SK-N-SH (cell line): ENCODE measurements at regions not wholly inside any gene's neighbourhood (a gene's known extent, or its start where the extent isn't known, plus 50 kb on each side); places are given as distances from the start of the nearest gene placed in this dataset.

Experiments
- CTCF ChIA-PET: fragments of 300-600, 350-600 bp; formaldehyde crosslinking; extraction: SDS; loops from one replicate; lab custom pipeline; 2021; lab: Yijun Ruan, JAX
- POLR2A ChIA-PET: fragments of 350-600 bp; sonication (Branson Sonifier 250); formaldehyde crosslinking; extraction: SDS; loops from one replicate; lab custom pipeline; 2020; ENCODE audit warnings: antibody characterized with exemption, inconsistent platforms; lab: Yijun Ruan, JAX
- DNase-seq: peaks from one replicate; pipeline ENCODE4 v3.0.0; 2012
- H2AFZ ChIP-seq: fragments of 200-600 bp; sonication (generic); 2 replicates; pipeline ENCODE4 v1.8.1; 2016; ENCODE audit warnings: antibody characterized with exemption, mild to moderate bottlenecking, low read depth
- H3F3A ChIP-seq: fragments of 200-600 bp; sonication (generic); replicated peaks from 2 replicates; pipeline ENCODE3; 2016; ENCODE audit warnings: antibody characterized with exemption, mild to moderate bottlenecking; ENCODE audit not compliant: insufficient read depth
- H3K27ac ChIP-seq, 2 experiments: fragments of 200-500 bp in 1 of 2; fragments of 200-600 bp in 1 of 2; sonication (Bioruptor generic) in 1 of 2; sonication (generic), shearing (Covaris generic) in 1 of 2; 2 replicates each; pipeline versions ENCODE4 v1.5.1 to v1.6.1; 2014 to 2016; ENCODE audit warnings: low read depth in 2 of 2, inconsistent platforms in 1 of 2, low read length in 1 of 2, mild to moderate bottlenecking in 1 of 2, mixed read lengths in 1 of 2
- H3K27me3 ChIP-seq: fragments of 200-600 bp; sonication (generic), shearing (Covaris generic); 2 replicates; pipeline ENCODE4 v1.6.1; 2016; ENCODE audit warnings: mixed run types; ENCODE audit not compliant: insufficient read depth
- H3K36me3 ChIP-seq, 2 experiments: fragments of 200-500 bp in 1 of 2; fragments of 200-600 bp in 1 of 2; sonication (Bioruptor generic) in 1 of 2; sonication (generic) in 1 of 2; replicated peaks in 1 of 2; 2 replicates each; pipeline versions ENCODE3 to v1.5.1; 2014 to 2016; ENCODE audit warnings: low read length in 1 of 2, mild to moderate bottlenecking in 1 of 2; ENCODE audit not compliant: insufficient read depth in 2 of 2, control insufficient read depth in 1 of 2
- H3K4me1 ChIP-seq, 2 experiments: fragments of 200-500 bp in 1 of 2; fragments of 200-600 bp in 1 of 2; sonication (Bioruptor generic) in 1 of 2; sonication (generic), shearing (Covaris generic) in 1 of 2; 2 replicates each; pipeline versions ENCODE4 v1.5.1 to v1.6.1; 2014 to 2016; ENCODE audit warnings: low read depth in 1 of 2, low read length in 1 of 2, mixed run types in 1 of 2; ENCODE audit not compliant: insufficient read depth in 2 of 2, control insufficient read depth in 1 of 2
- H3K4me2 ChIP-seq: fragments of 200-600 bp; sonication (generic), shearing (Covaris generic); 2 replicates; pipeline ENCODE4 v1.6.1; 2017; ENCODE audit warnings: mixed run types
- H3K4me3 ChIP-seq, 2 experiments: fragments of 200-500 bp in 1 of 2; fragments of 200-600 bp in 1 of 2; sonication (Bioruptor generic) in 1 of 2; sonication (generic), shearing (Covaris generic) in 1 of 2; 2 replicates each; pipeline versions ENCODE4 v1.5.1 to v1.8.1; 2014 to 2016; ENCODE audit warnings: low read depth in 2 of 2, inconsistent platforms in 1 of 2, low read length in 1 of 2, mild to moderate bottlenecking in 1 of 2, mixed read lengths in 1 of 2, moderate library complexity in 1 of 2
- H3K79me2 ChIP-seq: fragments of 200-600 bp; sonication (generic); 2 replicates; pipeline ENCODE4 v1.8.1; 2017; ENCODE audit warnings: mild to moderate bottlenecking; ENCODE audit not compliant: insufficient read depth
- H3K9ac ChIP-seq: fragments of 200-600 bp; sonication (generic); 2 replicates; pipeline ENCODE4 v1.6.1; 2017; ENCODE audit warnings: mixed run types
- H3K9me2 ChIP-seq: fragments of 200-600 bp; sonication (generic); 2 replicates; pipeline ENCODE4 v1.6.1; 2017; ENCODE audit warnings: mixed run types
- H3K9me3 ChIP-seq: fragments of 200-600 bp; sonication (generic); 2 replicates; pipeline ENCODE4 v1.6.1; 2017; ENCODE audit warnings: mixed run types, mild to moderate bottlenecking, moderate library complexity
- H4K20me1 ChIP-seq: fragments of 200-600 bp; sonication (generic); 2 replicates; pipeline ENCODE4 v1.6.1; 2017; ENCODE audit warnings: mild to moderate bottlenecking, mixed run types; ENCODE audit not compliant: insufficient read depth
- ELF1 ChIP-seq: IDR thresholded peaks from 2 replicates; pipeline ENCODE4 v1.4.0; 2012
- EP300 ChIP-seq, 2 experiments: IDR thresholded peaks; 2 replicates each; pipeline versions ENCODE4 v1.4.0 to v1.6.1; 2012; ENCODE audit warnings: borderline replicate concordance in 1 of 2, low read depth in 1 of 2, low read length in 1 of 2
- EZH2phosphoT487 ChIP-seq: fragments of 200-600 bp; sonication (generic); IDR thresholded peaks from 2 replicates; pipeline ENCODE4 v1.6.1; 2017; ENCODE audit warnings: low read depth, mixed run types, mild to moderate bottlenecking, antibody characterized with exemption, moderate library complexity, borderline replicate concordance
- FOSL2 ChIP-seq: IDR thresholded peaks from 2 replicates; pipeline ENCODE4 v1.4.0; 2012; ENCODE audit warnings: low read depth, mild to moderate bottlenecking, moderate library complexity, borderline replicate concordance
- FOXM1 ChIP-seq: IDR thresholded peaks from 2 replicates; pipeline ENCODE4 v1.4.0; 2012; ENCODE audit warnings: low read depth, mild to moderate bottlenecking
- GABPA ChIP-seq: IDR thresholded peaks from 2 replicates; pipeline ENCODE4 v1.4.0; 2012; ENCODE audit warnings: low read depth, mild to moderate bottlenecking
- JUND ChIP-seq: IDR thresholded peaks from 2 replicates; pipeline ENCODE4 v1.4.0; 2012
- MEF2A ChIP-seq: IDR thresholded peaks from 2 replicates; pipeline ENCODE4 v1.4.0; 2012; ENCODE audit warnings: low read depth, borderline replicate concordance
- MXI1 ChIP-seq: IDR thresholded peaks from 2 replicates; pipeline ENCODE4 v1.6.1; 2012; ENCODE audit warnings: mild to moderate bottlenecking, low read depth, low read length, improper control_type of control experiment
- NFIC ChIP-seq: IDR thresholded peaks from 2 replicates; pipeline ENCODE4 v1.4.0; 2012; ENCODE audit warnings: borderline replicate concordance
- RCOR1 ChIP-seq: fragments of 150-350 bp; IDR thresholded peaks from 2 replicates; pipeline ENCODE4 v1.6.1; 2017; ENCODE audit warnings: antibody characterized with exemption, low read length
- RFX5 ChIP-seq: IDR thresholded peaks from 2 replicates; pipeline ENCODE4 v1.6.1; 2012; ENCODE audit warnings: mild to moderate bottlenecking, improper control_type of control experiment, low read length
- RXRA ChIP-seq: IDR thresholded peaks from 2 replicates; pipeline ENCODE4 v1.4.0; 2012; ENCODE audit warnings: low read depth, mild to moderate bottlenecking, borderline replicate concordance
- TAF1 ChIP-seq: IDR thresholded peaks from 2 replicates; pipeline ENCODE4 v1.6.1; 2012; ENCODE audit warnings: low read depth, mild to moderate bottlenecking, low read length, moderate library complexity, borderline replicate concordance
- TCF12 ChIP-seq: IDR thresholded peaks from 2 replicates; pipeline ENCODE4 v1.4.0; 2012
- TEAD4 ChIP-seq: IDR thresholded peaks from 2 replicates; pipeline ENCODE4 v1.4.0; 2012; ENCODE audit warnings: mild to moderate bottlenecking, borderline replicate concordance; ENCODE audit not compliant: insufficient read depth
- YY1 ChIP-seq: IDR thresholded peaks from 2 replicates; pipeline ENCODE4 v1.4.0; 2012; ENCODE audit warnings: low read depth, mild to moderate bottlenecking
- WGBS: methylation state at CpG from one replicate; pipeline ENCODE4 v1.1.6; 2017; ENCODE audit warnings: low lambda C conversion rate; 5-methylcytosine and 5-hydroxymethylcytosine counted together
- TF ChIP-seq, protein P1 (sequence below): IDR thresholded peaks from 2 replicates; pipeline ENCODE4; 2012
- TF ChIP-seq, protein P2 (sequence below): fragments of 150-350 bp; IDR thresholded peaks from 2 replicates; pipeline ENCODE4 v1.6.1; 2017; ENCODE audit warnings: antibody characterized with exemption, low read length, low read depth, borderline replicate concordance
- TF ChIP-seq, protein P3 (sequence below): IDR thresholded peaks from 2 replicates; pipeline ENCODE4 v1.4.0; 2012; ENCODE audit warnings: low read depth, borderline replicate concordance
- TF ChIP-seq, protein P4 (sequence below): fragments of 200-600 bp; sonication (generic); IDR thresholded peaks from 2 replicates; pipeline ENCODE4 v1.6.1; 2017; ENCODE audit warnings: antibody characterized with exemption, mild to moderate bottlenecking, moderate library complexity

DNA sequence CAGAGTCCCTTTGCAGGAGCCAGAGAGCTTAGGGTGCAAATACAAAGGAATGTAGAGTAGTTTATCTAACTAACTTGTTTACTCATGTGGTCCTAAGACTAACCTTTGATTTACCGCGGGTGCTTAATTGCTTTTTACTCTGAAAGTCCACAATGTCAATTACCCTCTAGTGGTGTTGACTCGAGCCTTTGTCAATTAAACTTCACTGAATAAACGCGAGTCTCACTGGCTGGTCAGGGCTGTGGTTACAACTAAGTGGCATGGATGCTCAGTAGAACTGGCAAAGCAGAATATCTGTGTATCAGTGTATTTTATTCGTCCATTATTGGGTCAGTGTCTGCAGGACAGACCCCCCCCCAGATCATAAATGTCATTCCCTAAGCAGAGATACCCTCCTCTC is 181.7 kb downstream of the OR4C45 start:
- DNase-seq = no peak
- ChIA-PET CTCF (no interaction called here), POLR2A (no interaction called here)
- Histone ChIP-seq H3K27me3 (no peaks in the 10 kb centered on the region), H3K27ac (no peak overlapping the region), H3K79me2 (no peaks in the 10 kb centered on the region), H3K9ac (no peak overlapping the region), H4K20me1 (no peaks in the 10 kb centered on the region), H3K4me2 (no peak overlapping the region), H3K4me3 (no peak overlapping the region), H3K4me1 (no peaks in the 10 kb centered on the region), H2AFZ (no peak overlapping the region), H3K9me3 (no peaks in the 10 kb centered on the region), H3K36me3 (no peaks in the 10 kb centered on the region), H3K9me2 (no peaks in the 10 kb centered on the region), H3F3A (no peaks in the 10 kb centered on the region)
- TF ChIP-seq TEAD4 = no peak
- TF ChIP-seq RFX5 = no peak
- TF ChIP-seq MEF2A = no peak
- TF ChIP-seq RXRA = no peak
- TF ChIP-seq TCF12 = no peak
- no peak for TF ChIP-seq GABPA
- TF ChIP-seq EZH2phosphoT487 = no peak
- no peak for TF ChIP-seq JUND
- TF ChIP-seq TAF1 = no peak
- TF ChIP-seq RCOR1 = no peak
- TF ChIP-seq EP300 (IDR thresholded peaks at IDR 0.05; ENCODE audit: borderline replicate concordance in 1 of 2, low read depth in 1 of 2, low read length in 1 of 2) = no peak
- TF ChIP-seq, protein P1, sequence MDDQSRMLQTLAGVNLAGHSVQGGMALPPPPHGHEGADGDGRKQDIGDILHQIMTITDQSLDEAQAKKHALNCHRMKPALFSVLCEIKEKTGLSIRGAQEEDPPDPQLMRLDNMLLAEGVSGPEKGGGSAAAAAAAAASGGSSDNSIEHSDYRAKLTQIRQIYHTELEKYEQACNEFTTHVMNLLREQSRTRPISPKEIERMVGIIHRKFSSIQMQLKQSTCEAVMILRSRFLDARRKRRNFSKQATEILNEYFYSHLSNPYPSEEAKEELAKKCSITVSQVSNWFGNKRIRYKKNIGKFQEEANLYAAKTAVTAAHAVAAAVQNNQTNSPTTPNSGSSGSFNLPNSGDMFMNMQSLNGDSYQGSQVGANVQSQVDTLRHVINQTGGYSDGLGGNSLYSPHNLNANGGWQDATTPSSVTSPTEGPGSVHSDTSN = no peak
- WGBS = 0% methylated on average over 6 of the region's 6 CpGs

DNA sequence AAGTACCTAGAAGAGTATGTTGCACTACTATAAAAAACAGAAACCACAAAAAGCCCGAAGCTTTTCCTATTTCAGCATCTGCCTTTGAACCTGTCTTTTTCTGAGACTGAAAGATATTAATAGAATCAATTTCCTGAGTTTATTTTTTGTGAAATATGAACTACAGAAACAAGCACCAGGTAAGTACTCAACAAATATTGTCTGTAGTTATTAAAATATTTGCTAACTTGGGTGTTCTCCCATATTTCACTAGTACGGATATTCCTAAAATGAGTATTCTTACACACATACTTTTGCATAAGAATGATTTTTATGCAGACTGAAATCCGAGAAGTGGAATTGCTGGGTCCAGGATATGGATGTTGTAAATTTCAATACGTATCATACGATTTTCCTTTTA is 188.0 kb downstream of the OR4C45 start:
- DNase-seq = no peak
- H3K36me3 ChIP-seq = no peaks in the 10 kb centered on the region
- H3K9me3 ChIP-seq = no peaks in the 10 kb centered on the region

More for the DNA sequence above, 188.0 kb downstream of the OR4C45 start:
- no peaks in the 10 kb centered on the region for H3F3A ChIP-seq
- no peak overlapping the region for H3K9ac ChIP-seq
- H3K27me3 ChIP-seq = no peaks in the 10 kb centered on the region
- no peaks in the 10 kb centered on the region for H3K4me1 ChIP-seq
- no peaks in the 10 kb centered on the region for H3K9me2 ChIP-seq
- H3K27ac ChIP-seq = no peak overlapping the region
- CTCF ChIA-PET = no interaction called here
- H2AFZ ChIP-seq = no peak overlapping the region
- H4K20me1 ChIP-seq = no peaks in the 10 kb centered on the region
- no peak overlapping the region for H3K4me2 ChIP-seq
- TF ChIP-seq, protein P1 = no peak
- TF ChIP-seq RCOR1 (no peak), ELF1 (no peak), RXRA (no peak), NFIC (no peak), MEF2A (no peak), TAF1 (no peak), MXI1 (no peak), FOSL2 (no peak), FOXM1 (no peak), YY1 (no peak)
- TF ChIP-seq, protein P2, sequence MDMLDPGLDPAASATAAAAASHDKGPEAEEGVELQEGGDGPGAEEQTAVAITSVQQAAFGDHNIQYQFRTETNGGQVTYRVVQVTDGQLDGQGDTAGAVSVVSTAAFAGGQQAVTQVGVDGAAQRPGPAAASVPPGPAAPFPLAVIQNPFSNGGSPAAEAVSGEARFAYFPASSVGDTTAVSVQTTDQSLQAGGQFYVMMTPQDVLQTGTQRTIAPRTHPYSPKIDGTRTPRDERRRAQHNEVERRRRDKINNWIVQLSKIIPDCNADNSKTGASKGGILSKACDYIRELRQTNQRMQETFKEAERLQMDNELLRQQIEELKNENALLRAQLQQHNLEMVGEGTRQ = no peak
- TF ChIP-seq, protein P3, sequence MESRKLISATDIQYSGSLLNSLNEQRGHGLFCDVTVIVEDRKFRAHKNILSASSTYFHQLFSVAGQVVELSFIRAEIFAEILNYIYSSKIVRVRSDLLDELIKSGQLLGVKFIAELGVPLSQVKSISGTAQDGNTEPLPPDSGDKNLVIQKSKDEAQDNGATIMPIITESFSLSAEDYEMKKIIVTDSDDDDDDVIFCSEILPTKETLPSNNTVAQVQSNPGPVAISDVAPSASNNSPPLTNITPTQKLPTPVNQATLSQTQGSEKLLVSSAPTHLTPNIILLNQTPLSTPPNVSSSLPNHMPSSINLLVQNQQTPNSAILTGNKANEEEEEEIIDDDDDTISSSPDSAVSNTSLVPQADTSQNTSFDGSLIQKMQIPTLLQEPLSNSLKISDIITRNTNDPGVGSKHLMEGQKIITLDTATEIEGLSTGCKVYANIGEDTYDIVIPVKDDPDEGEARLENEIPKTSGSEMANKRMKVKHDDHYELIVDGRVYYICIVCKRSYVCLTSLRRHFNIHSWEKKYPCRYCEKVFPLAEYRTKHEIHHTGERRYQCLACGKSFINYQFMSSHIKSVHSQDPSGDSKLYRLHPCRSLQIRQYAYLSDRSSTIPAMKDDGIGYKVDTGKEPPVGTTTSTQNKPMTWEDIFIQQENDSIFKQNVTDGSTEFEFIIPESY = no peak
- TF ChIP-seq, protein P4, sequence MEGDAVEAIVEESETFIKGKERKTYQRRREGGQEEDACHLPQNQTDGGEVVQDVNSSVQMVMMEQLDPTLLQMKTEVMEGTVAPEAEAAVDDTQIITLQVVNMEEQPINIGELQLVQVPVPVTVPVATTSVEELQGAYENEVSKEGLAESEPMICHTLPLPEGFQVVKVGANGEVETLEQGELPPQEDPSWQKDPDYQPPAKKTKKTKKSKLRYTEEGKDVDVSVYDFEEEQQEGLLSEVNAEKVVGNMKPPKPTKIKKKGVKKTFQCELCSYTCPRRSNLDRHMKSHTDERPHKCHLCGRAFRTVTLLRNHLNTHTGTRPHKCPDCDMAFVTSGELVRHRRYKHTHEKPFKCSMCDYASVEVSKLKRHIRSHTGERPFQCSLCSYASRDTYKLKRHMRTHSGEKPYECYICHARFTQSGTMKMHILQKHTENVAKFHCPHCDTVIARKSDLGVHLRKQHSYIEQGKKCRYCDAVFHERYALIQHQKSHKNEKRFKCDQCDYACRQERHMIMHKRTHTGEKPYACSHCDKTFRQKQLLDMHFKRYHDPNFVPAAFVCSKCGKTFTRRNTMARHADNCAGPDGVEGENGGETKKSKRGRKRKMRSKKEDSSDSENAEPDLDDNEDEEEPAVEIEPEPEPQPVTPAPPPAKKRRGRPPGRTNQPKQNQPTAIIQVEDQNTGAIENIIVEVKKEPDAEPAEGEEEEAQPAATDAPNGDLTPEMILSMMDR = no peak
- 5% methylated on average over 5 of the region's 5 CpGs for WGBS
- H3K79me2 ChIP-seq = no peaks in the 10 kb centered on the region
- H3K4me3 ChIP-seq = no peak overlapping the region
- POLR2A ChIA-PET = no interaction called here
